HCEC 1CT (cell line): ENCODE measurements at regions not wholly inside any gene's neighbourhood (a gene's known extent, or its start where the extent isn't known, plus 50 kb on each side); places are given as distances from the start of the nearest gene placed in this dataset.

ENCODE experiments used
- DNase-seq: peaks from one replicate; pipeline ENCODE4 v3.0.0-alpha.2; 2017

DNA sequence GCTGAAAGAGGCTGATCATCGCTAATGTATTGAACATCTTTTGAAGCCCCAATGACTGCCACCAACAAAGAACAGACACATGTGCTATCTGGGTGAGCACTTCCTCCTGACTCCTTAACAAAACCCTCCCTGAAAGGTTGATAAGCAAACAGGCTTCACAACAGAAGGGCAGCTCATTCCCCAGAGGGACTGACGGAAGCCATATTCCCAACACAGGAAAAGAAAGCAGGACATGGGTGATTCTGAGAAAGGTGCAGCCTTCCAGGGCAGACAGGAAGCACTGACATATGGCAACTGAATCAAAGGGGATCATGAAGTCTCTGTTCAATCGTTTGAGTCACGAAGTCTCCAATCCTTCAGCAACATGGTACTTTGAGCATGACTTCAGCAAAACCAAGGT is 929.0 kb downstream of the MCTP2 start:
- no peak for DNase-seq

GRCh38 chr15:95162069-95162468 is 930.7 kb downstream of the MCTP2 start:
- peak; percentile 12 for DNase-seq

DNA sequence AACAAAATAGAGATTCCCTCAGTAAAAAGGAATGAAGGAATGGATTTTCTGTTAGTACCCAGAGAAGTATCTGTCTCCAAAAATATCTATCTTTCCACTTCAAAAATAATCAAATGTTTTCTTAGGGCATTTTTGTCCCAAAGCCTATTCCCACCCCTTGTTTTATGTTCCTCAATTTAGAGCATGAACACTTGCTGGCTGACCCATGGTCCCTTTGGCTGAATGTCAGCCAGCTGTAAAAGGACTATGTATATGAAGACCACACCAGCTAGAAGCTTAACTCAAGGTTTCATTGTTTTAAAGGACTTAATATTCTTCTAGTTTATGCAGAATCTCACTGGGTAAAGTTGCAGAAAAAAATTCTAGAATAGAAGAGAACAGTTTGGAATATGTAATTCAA is 931.2 kb downstream of the MCTP2 start:
- no peak for DNase-seq

DNA sequence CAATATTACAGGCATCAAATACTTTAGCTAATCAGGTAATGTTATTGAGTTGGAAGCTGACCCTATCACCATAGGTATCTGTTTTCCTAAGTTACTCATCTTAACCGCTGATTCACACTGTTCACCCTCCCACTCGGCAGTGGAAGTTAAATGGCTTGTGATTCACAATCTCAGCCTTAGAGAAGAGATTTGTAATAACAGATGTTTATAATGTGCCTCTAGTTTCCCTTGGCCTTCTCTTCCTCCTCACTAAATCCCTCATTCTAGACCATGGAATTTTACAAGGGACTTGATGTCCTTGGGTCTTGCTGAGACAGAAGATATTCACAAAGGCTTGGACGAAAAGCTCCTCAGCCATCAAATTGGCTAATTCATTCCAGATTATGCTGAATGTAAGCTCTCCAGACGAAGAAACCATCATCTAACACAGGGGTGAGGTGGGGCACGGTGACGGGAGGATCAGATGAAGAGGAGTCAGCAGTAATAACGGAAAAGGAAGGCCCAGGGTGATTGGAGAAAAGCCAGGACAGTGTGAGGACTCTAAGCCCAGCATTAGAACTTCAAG is 931.7 kb downstream of the MCTP2 start:
- peak; percentile 94 for DNase-seq

DNA sequence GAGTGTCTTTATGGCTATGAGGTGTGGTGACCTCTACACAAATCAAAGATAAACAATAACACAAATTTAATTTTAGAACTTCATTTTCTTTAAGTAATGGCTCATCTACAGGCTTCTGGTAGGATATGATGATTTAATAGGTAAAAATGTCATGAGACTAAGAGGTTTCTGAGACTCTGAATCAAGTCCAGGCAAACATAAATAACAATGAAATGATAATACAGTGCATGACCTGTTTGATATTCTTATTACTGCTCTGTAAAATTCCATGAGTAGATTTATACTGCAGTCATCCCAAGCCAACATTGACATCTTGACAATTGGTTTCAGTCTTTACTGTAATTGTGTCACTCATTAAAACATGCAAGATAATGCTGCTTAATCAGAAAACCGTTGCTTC is 936.8 kb downstream of the MCTP2 start:
- DNase-seq = no peak

DNA sequence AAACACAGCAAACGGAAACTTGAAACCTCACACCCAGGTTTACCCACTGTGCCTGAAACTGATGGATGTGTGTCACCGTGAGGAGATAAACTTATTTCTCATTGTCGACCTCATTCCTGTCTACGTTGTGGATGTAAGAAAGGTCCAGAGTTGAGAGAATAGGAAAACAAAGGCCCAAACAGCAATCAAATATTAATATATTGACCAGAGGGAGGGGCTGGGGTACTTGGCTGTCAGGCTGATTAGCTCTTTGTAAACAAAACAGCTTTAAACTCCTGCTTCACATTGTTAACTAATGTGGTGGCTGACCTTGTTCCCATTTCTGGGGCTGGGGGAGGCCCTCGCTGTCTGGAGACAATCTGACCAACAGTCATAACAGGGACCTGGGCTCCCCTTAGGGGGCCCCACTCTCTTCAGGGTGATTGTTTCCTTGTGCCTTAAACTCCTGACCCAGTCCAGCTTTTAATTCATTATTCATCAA is 937.6 kb downstream of the MCTP2 start:
- DNase-seq = no peak

- peak; percentile 65 for DNase-seq
Observed at GRCh38 chr15:95169541-95170459, 938.4 kb downstream of the MCTP2 start.

DNA sequence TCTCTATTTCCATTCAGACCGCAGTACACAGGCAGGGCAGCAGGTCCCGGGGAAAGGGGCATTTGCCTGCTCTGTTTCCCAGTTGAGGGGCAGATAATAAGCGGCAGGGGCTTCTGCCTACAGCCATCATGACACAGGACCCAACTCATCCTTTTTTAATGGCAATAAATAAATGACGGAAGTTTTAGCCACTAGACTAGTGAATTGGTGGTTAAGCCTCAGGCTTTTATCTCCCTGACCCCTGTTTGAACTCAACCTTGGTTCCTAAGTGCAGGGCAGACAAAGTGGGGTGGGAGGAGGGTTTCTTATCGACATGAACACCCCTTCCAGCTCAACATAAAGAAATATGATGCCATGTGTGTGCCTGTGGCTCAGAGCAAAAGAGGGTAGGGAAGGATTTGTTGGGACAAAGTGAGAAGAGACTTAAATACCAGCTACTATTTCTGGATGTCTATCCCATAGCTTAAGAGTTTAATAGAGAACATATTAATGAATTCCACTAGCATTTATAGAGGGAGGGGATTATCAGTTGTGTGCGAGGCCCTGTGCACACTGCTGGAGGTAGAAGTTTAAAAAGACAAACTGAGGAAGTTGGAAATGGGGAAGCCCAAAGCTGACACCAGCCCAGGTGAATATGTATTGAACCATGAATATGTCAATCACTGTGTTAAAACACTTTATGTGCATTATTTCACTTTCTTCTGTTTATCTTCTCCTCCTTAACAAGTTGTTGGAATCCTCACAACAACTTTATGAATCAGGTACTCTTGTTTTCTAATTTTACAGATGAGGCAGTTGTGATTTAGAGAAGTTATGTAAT is 939.4 kb downstream of the MCTP2 start:
- no peak for DNase-seq

- no peak for DNase-seq
Observed at GRCh38 chr15:95171564-95171963, 940.2 kb downstream of the MCTP2 start.

DNA sequence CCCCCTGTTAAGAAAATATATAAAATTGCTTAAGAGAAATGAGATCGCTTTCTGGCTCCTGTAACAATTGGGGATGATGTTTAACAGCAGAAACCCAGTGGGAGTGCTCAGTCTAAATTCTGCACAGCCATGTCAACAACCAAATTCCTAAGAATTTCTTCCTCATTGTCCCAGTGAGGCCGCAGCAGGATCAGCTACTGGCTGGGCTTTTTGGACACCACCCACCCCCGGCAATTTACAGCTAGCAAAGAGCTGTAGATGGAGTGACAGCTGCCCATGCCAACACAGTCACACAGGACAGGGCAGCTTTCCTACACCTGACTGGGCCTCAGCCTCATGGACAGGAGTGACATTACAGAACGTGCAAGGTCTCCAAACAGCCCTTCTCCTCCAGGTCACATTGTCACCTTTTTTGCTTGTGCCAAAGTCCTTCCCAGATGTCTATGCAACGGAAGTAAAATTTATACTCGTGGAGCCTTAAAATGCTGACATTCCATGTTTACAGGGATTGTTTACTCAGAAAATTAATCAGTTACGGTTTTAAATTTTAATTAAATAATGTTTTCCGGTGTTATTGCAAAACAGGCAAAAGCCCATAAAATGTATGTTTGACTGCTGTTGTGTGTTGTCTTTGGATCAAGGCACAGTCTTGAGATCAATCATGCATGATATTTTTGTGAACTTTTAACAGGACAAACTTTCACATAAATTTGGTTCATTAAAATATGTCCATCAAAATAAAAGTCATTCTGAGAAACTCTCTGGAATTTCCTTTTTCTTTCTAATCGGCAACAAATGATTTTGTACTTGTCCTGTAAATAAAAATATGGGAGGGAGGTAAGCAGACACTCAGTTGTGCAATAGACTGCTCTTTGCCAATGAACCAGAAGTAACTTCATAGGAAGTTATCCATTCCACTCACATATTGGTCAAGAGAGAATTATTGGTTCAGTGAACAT is 943.2 kb downstream of the MCTP2 start:
- peak; percentile 79 for DNase-seq

DNA sequence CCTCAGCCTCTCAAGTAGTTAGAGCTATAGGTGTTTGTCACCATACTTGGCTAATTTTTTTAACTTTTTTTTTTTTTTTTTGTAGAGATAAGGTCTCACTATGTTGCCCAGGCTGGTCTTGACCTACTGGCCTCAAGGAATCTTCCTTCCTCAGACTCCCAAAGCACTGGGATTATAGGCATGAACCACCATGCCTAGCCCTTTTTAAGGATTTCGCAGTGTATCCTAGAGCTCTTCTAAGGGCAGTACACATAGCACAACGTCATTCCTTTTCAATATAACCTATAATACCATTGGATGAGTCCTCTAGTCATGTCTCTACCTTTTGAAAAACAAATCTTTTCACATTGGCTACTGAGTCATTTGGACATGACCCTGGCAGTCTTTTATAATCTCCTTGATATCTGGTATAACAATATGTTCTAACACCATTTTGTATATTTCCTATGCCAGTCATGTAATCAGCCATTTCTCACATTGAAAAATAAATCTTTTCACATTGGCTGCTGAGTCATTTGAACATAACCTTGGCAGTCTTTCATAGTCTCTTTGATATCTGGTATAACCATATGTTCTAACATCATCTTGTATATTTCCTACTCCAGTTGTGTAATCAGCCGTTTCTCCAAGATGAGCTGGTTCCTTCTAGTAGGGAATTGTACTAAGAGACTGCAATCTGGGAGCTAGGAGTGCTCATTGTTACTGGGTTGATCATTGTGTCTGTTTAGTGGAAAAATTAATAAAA is 944.7 kb downstream of the MCTP2 start:
- DNase-seq = peak; percentile 94

DNA sequence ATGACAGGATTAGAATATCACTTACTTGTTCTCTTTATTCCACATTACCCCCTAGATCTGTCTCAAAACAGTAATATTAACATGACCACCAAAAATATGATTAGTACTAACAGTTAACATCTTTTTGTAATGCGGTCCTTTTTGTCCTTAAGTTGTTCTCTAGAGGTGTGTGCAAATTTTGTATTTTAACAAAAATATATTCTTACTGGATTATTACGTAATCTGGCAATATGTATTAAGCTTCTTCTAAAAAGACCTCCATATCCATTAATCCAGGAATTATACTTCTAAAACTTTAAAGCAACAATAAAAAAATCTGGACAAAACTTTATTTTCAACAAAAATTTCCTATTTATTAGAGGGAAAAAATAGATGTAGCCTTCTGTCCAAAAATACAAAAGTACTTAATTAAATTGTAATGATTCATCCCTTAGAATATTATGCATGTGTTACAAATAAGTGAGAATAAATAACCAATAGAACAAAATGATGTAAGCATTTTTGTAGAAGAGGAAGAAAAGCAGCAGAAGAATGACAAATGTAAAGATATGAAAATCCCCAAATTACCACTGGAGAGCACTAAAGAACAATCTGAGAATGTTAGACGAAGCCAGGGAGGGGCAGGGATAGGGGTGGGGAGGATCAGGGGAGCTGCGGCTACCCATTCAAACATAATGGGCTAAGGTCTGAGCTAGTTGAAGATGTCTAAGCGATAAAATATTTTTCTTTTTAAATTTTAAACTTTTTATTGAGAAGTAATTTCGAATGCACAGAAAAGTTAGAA is 945.6 kb downstream of the MCTP2 start:
- DNase-seq = peak; percentile 23

DNA sequence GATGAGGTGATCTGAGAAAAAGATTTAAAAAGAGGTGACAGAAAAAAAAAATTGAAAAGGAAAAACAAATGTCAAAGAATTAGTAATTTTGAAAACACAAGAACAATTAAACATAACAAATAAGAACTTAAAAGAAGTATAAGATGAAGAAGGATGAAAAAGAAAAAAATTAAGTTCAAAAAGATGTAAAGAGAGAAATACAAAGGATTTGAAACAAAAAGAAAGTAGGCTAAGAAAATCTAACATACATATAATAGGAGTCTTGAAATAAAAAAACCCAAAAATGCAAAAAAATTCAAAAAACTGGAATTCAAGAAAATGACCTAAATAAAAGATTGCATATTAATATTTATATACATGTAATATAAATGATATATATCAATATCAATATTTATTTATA is 949.2 kb downstream of the MCTP2 start:
- no peak for DNase-seq

DNA sequence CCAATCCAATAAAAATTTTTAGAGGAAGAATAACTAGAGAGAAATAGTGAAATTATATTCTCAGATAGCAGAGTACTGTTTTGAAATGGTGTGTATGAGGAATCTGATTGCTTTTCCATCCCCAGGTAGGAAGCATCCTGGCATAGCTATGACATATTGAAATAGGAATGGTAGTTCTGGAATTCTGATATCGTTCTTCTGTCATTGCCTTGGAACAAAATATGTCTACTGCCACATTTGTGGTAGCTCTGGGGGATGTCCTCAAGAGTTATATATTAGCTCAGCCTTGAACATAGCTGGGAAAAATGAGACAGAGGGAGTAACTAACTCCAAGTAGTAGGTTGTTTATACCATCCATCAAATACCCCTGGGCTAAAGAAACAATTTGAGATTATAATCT is 950.7 kb downstream of the MCTP2 start:
- no peak for DNase-seq

DNA sequence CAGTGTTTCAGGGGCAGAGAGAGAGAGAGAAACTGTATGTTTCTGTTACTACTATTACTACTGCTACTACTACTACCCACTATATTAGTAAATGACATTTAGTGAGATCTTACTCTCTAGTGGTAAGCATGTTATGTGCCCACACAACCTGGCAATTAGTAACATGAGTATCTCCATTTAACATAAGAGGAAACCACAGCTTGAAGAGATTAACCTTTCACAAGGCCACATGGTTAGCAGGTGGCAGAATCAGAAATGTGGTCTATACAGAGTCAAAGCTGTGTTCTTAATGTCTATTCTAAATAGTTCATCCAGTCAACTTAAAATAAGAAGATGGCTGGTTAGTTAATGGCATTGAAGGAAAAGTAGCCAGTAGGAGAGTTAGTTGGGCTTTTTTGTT is 961.6 kb downstream of the MCTP2 start:
- DNase-seq = no peak

GRCh38 chr15:95194746-95195145 is 963.4 kb downstream of the MCTP2 start:
- DNase-seq = no peak

GRCh38 chr15:95196176-95196915 is 965.0 kb downstream of the MCTP2 start:
- no peak for DNase-seq

- peak; percentile 50 for DNase-seq
Observed at GRCh38 chr15:95202569-95203349, 971.4 kb downstream of the MCTP2 start.

DNA sequence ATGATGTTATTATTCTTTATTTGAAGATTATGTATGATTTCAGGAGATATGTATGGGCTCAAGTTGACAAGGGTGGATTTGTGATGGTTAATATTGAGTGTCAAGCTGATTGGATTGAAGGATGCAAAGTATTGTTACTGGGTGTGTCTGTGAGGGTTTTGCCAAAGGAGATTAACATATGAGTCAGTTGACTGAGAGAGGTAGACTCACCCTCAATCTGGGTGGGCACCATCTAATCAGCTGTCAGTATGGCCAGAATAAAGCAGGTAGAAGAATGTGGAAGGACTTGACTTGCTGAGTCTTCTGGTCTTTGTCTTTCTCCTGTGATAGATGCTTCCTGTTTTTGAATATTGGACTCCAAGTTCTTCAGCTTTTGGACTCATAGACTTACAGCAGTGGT is 973.7 kb downstream of the MCTP2 start:
- no peak for DNase-seq
